ENCODE measurements at regions not wholly inside any gene's neighbourhood (a gene's known extent, or its start where the extent isn't known, plus 50 kb on each side); places are given as distances from the start of the nearest gene placed in this dataset.

DNA sequence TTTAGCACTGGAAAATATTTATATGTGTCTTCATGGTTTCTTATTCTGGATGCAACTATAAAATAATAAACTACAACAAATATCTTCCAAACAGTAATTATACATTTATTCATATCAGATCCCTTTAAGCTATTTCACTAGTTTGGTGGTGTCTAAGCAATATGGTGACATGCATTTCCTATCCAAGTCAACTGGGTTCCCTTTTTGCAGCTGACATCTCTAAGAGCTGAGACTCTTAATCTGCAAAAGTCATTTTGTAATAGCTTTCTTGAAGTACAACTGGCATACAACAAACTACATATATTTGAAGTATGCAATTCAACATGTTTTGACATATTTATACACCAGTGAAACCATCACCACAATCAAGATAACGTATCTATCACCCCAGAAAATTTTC lies 59.9 kb upstream of the SLC1A4 start:
- Histone ChIP-seq H3K4me3 (ENCODE audit: low read depth in 1 of 3, low read length in 3 of 3) (no peak overlapping the region), H3K27ac (ENCODE audit: low read depth in 1 of 2, low read length in 2 of 2) (no peak overlapping the region), H3K36me3 (ENCODE audit: control insufficient read depth in 4 of 4, insufficient read depth in 3 of 4, low read depth in 1 of 4, low read length in 3 of 4) (no peaks in the 10 kb centered on the region), H3K9ac (ENCODE audit: low read depth in 1 of 2, low read length in 2 of 2) (no peak overlapping the region), H3K27me3 (ENCODE audit: control insufficient read depth in 4 of 4, insufficient read depth in 4 of 4, low read length in 3 of 4) (no peaks in the 10 kb centered on the region), H3K4me1 (ENCODE audit: control insufficient read depth in 4 of 4, insufficient read depth in 4 of 4, low read length in 3 of 4) (peaks cover 0 to 5% (median 0%) of the 10 kb centered on the region in 4 donors), H3K9me3 (ENCODE audit: control insufficient read depth in 4 of 4, low read length in 3 of 4) (no peaks in the 10 kb centered on the region)
- TF ChIP-seq TAF1 (conservative IDR thresholded peaks at IDR 0.05): no peak
- TF ChIP-seq, protein P1, sequence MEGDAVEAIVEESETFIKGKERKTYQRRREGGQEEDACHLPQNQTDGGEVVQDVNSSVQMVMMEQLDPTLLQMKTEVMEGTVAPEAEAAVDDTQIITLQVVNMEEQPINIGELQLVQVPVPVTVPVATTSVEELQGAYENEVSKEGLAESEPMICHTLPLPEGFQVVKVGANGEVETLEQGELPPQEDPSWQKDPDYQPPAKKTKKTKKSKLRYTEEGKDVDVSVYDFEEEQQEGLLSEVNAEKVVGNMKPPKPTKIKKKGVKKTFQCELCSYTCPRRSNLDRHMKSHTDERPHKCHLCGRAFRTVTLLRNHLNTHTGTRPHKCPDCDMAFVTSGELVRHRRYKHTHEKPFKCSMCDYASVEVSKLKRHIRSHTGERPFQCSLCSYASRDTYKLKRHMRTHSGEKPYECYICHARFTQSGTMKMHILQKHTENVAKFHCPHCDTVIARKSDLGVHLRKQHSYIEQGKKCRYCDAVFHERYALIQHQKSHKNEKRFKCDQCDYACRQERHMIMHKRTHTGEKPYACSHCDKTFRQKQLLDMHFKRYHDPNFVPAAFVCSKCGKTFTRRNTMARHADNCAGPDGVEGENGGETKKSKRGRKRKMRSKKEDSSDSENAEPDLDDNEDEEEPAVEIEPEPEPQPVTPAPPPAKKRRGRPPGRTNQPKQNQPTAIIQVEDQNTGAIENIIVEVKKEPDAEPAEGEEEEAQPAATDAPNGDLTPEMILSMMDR (IDR thresholded peaks at IDR 0.05; ENCODE audit: low read depth, low read length, missing input control): no peak
- TF ChIP-seq RAD21 (IDR thresholded peaks at IDR 0.05): no peak
- no peak for TF ChIP-seq RXRA (IDR thresholded peaks at IDR 0.05)
- TF ChIP-seq FOXA2 (IDR thresholded peaks at IDR 0.05): no peak
- no peak for TF ChIP-seq HNF4A (conservative IDR thresholded peaks at IDR 0.05)
- no peak for TF ChIP-seq YY1 (IDR thresholded peaks at IDR 0.05)
- TF ChIP-seq GABPA (IDR thresholded peaks at IDR 0.05 in 1 of 2, conservative IDR thresholded peaks at IDR 0.05 in 1 of 2): no peak
- TF ChIP-seq, protein P2, sequence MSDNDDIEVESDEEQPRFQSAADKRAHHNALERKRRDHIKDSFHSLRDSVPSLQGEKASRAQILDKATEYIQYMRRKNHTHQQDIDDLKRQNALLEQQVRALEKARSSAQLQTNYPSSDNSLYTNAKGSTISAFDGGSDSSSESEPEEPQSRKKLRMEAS (IDR thresholded peaks at IDR 0.05): no peak
- WGBS: 96% methylated on average over 1 of the region's 1 CpG
- DNase-seq (ENCODE audit: low spot score): no peak

DNA sequence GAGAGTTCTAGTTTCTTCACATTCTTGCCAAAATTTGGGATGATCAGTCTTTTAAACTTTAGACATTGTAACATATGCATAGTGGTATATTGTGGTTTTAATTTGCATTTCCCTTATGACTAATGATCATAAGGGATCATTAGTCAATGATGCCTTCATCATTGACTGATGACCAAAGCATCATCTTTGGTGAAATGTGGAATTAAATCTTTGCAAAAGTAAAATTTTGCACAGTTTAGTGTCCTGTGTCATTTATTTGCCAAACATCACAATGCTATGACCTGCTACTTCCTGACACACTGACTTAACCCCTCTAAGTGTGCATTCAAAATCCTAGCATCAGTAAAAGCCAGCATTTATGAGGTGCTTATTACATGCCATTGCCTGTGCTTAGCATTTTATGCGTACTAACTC lies 58.9 kb upstream of the SLC1A4 start:
- no peak overlapping the region for H3K4me3 ChIP-seq (ENCODE audit: low read depth in 1 of 3, low read length in 3 of 3)
- H3K9ac ChIP-seq (ENCODE audit: low read depth in 1 of 2, low read length in 2 of 2): no peak overlapping the region
- no peak overlapping the region for H3K27ac ChIP-seq (ENCODE audit: low read depth in 1 of 2, low read length in 2 of 2)
- 94% methylated on average over 1 of the region's 1 CpG for WGBS
- H3K36me3 ChIP-seq (ENCODE audit: control insufficient read depth in 4 of 4, insufficient read depth in 3 of 4, low read depth in 1 of 4, low read length in 3 of 4): no peaks in the 10 kb centered on the region
- peaks cover 0 to 3% (median 0%) of the 10 kb centered on the region in 4 donors for H3K4me1 ChIP-seq (ENCODE audit: control insufficient read depth in 4 of 4, insufficient read depth in 4 of 4, low read length in 3 of 4)
- TF ChIP-seq YY1 (IDR thresholded peaks at IDR 0.05) (no peak), HNF4A (conservative IDR thresholded peaks at IDR 0.05) (no peak), TAF1 (conservative IDR thresholded peaks at IDR 0.05) (no peak), FOXA1 (IDR thresholded peaks at IDR 0.05) (no peak), SP1 (IDR thresholded peaks at IDR 0.05) (no peak), FOXA2 (IDR thresholded peaks at IDR 0.05) (no peak), JUND (IDR thresholded peaks at IDR 0.05) (no peak), RAD21 (IDR thresholded peaks at IDR 0.05) (no peak), RXRA (IDR thresholded peaks at IDR 0.05) (no peak), HNF4G (IDR thresholded peaks at IDR 0.05) (no peak), NR2F2 (IDR thresholded peaks at IDR 0.05) (no peak), EGR1 (IDR thresholded peaks at IDR 0.05; ENCODE audit: low read depth in 2 of 2) (no peak)
- TF ChIP-seq, protein P3, sequence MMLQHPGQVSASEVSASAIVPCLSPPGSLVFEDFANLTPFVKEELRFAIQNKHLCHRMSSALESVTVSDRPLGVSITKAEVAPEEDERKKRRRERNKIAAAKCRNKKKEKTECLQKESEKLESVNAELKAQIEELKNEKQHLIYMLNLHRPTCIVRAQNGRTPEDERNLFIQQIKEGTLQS (IDR thresholded peaks at IDR 0.05): no peak
- TF ChIP-seq, protein P4, sequence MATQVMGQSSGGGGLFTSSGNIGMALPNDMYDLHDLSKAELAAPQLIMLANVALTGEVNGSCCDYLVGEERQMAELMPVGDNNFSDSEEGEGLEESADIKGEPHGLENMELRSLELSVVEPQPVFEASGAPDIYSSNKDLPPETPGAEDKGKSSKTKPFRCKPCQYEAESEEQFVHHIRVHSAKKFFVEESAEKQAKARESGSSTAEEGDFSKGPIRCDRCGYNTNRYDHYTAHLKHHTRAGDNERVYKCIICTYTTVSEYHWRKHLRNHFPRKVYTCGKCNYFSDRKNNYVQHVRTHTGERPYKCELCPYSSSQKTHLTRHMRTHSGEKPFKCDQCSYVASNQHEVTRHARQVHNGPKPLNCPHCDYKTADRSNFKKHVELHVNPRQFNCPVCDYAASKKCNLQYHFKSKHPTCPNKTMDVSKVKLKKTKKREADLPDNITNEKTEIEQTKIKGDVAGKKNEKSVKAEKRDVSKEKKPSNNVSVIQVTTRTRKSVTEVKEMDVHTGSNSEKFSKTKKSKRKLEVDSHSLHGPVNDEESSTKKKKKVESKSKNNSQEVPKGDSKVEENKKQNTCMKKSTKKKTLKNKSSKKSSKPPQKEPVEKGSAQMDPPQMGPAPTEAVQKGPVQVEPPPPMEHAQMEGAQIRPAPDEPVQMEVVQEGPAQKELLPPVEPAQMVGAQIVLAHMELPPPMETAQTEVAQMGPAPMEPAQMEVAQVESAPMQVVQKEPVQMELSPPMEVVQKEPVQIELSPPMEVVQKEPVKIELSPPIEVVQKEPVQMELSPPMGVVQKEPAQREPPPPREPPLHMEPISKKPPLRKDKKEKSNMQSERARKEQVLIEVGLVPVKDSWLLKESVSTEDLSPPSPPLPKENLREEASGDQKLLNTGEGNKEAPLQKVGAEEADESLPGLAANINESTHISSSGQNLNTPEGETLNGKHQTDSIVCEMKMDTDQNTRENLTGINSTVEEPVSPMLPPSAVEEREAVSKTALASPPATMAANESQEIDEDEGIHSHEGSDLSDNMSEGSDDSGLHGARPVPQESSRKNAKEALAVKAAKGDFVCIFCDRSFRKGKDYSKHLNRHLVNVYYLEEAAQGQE (IDR thresholded peaks at IDR 0.05): no peak
- TF ChIP-seq, protein P2 (IDR thresholded peaks at IDR 0.05): no peak
- TF ChIP-seq, protein P5, sequence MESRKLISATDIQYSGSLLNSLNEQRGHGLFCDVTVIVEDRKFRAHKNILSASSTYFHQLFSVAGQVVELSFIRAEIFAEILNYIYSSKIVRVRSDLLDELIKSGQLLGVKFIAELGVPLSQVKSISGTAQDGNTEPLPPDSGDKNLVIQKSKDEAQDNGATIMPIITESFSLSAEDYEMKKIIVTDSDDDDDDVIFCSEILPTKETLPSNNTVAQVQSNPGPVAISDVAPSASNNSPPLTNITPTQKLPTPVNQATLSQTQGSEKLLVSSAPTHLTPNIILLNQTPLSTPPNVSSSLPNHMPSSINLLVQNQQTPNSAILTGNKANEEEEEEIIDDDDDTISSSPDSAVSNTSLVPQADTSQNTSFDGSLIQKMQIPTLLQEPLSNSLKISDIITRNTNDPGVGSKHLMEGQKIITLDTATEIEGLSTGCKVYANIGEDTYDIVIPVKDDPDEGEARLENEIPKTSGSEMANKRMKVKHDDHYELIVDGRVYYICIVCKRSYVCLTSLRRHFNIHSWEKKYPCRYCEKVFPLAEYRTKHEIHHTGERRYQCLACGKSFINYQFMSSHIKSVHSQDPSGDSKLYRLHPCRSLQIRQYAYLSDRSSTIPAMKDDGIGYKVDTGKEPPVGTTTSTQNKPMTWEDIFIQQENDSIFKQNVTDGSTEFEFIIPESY (IDR thresholded peaks at IDR 0.05): no peak
- TF ChIP-seq, protein P1 (IDR thresholded peaks at IDR 0.05; ENCODE audit: low read depth, low read length, missing input control): no peak
- no peaks in the 10 kb centered on the region for H3K27me3 ChIP-seq (ENCODE audit: control insufficient read depth in 4 of 4, insufficient read depth in 4 of 4, low read length in 3 of 4)
- no peak for DNase-seq (ENCODE audit: low spot score)
- H3K9me3 ChIP-seq (ENCODE audit: control insufficient read depth in 4 of 4, low read length in 3 of 4): no peaks in the 10 kb centered on the region

Data from liver (tissue), 8 donors.